ENCODE measurements at regions not wholly inside any gene's neighbourhood (a gene's known extent, or its start where the extent isn't known, plus 50 kb on each side); places are given as distances from the start of the nearest gene placed in this dataset.

DNA sequence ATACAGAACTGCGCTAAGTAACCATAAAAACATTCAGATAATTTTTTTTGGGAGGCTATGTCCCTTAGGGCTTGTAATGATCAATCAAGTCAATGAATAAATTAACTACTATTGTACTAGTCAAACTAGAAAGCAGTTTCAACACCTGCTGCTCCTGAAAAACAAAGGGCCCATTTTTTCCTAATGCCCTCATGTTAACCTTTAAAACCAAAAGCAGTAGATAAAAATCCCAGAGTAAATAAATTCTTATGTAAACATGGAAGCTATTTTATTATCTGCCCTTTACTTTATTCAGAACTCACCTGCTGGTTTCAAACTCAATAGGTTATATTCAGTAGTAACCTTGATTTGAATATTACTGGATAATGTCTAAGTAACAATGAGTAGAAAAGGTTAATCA lies 159.5 kb upstream of the STARD13 start:
- ATAC-seq (ENCODE audit: low read depth in 2 of 2): no peak
- H3K4me1 Mint-ChIP-seq: no peaks in the 10 kb centered on the region
- H3K9me3 Mint-ChIP-seq: peaks cover 0 to 14% (median 5%) of the 10 kb centered on the region in 7 donors

GRCh38 chr13:33445476-33445875 lies 159.9 kb upstream of the STARD13 start:
- DNase-seq (no peak), ATAC-seq (ENCODE audit: low read depth in 2 of 2) (no peak)
- H3K36me3 Mint-ChIP-seq: peaks cover 0 to 4% of the 10 kb centered on the region in 2 donors
- no peak overlapping the region for H3K4me3 Mint-ChIP-seq
- H3K4me1 Mint-ChIP-seq: no peaks in the 10 kb centered on the region
- H3K27ac Mint-ChIP-seq: no peak overlapping the region
- peaks cover 0 to 14% (median 5%) of the 10 kb centered on the region in 7 donors for H3K9me3 Mint-ChIP-seq
- peaks cover 0 to 14% (median 7%) of the 10 kb centered on the region in 3 donors for H3K27me3 Mint-ChIP-seq

More for the DNA sequence above, 159.5 kb upstream of the STARD13 start:
- no peak for DNase-seq
- H3K4me3 Mint-ChIP-seq: no peak overlapping the region
- H3K36me3 Mint-ChIP-seq: peaks cover 0 to 4% of the 10 kb centered on the region in 2 donors
- H3K27me3 Mint-ChIP-seq: peaks cover 0 to 10% (median 7%) of the 10 kb centered on the region in 3 donors
- no peak overlapping the region for H3K27ac Mint-ChIP-seq

DNA sequence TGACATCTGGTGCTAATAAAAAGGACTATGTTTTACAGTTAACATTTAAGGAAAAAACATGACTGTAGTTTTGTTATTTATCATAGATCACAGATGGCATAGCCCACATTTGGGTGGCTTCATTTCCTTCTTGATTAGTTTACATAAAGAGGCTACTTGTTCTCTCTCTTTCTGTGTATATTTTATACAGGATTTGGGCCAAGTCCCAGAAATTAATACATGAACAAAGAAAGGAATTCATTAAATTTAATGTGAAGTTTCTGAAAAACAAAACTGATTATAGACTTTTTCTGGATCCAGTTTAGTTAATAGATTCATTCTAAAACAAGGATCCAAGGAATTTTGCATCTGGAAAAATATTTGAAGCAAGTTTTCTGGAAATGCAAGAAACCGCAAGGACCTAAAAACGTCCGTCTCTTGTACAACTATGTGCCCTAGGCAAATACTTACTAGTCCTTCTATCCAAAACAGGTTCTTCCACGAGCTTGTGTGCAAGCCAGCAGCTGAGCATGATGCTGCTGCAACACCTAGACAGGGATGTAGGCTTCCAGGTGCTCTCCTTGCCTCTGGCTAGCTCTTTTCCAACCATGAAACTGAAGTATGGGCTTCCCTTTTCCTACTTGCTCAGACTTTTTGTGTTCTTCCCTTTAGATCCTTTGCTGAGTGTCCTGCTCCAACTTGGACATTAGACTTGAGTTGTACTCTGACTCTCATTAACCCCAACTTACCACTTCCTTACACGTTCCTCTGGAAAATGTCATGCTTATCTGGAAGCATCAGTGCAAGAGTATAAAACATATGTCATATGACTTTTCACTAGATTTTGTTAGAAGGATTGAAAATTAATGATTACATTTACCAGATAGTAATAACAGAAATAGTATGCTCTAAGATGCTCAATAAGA lies 161.5 kb upstream of the STARD13 start:
- no peak for DNase-seq
- no peak for ATAC-seq (ENCODE audit: low read depth in 2 of 2)
- Mint-ChIP-seq H3K27me3 (peaks cover 0 to 10% (median 0%) of the 10 kb centered on the region in 3 donors), H3K27ac (peak overlapping the region in 1 of 6 donors; percentile 4), H3K36me3 (no peaks in the 10 kb centered on the region), H3K9me3 (peaks cover 0 to 14% (median 5%) of the 10 kb centered on the region in 7 donors), H3K4me3 (no peak overlapping the region), H3K4me1 (no peaks in the 10 kb centered on the region)

GRCh38 chr13:33448889-33449288 lies 163.3 kb upstream of the STARD13 start:
- no peaks in the 10 kb centered on the region for H3K4me1 Mint-ChIP-seq
- H3K4me3 Mint-ChIP-seq: no peak overlapping the region
- H3K27ac Mint-ChIP-seq: no peak overlapping the region
- H3K27me3 Mint-ChIP-seq: peaks cover 0 to 10% (median 0%) of the 10 kb centered on the region in 3 donors
- no peaks in the 10 kb centered on the region for H3K36me3 Mint-ChIP-seq
- no peak for DNase-seq
- ATAC-seq (ENCODE audit: low read depth in 2 of 2): no peak
- peaks cover 0 to 14% (median 5%) of the 10 kb centered on the region in 7 donors for H3K9me3 Mint-ChIP-seq

DNA sequence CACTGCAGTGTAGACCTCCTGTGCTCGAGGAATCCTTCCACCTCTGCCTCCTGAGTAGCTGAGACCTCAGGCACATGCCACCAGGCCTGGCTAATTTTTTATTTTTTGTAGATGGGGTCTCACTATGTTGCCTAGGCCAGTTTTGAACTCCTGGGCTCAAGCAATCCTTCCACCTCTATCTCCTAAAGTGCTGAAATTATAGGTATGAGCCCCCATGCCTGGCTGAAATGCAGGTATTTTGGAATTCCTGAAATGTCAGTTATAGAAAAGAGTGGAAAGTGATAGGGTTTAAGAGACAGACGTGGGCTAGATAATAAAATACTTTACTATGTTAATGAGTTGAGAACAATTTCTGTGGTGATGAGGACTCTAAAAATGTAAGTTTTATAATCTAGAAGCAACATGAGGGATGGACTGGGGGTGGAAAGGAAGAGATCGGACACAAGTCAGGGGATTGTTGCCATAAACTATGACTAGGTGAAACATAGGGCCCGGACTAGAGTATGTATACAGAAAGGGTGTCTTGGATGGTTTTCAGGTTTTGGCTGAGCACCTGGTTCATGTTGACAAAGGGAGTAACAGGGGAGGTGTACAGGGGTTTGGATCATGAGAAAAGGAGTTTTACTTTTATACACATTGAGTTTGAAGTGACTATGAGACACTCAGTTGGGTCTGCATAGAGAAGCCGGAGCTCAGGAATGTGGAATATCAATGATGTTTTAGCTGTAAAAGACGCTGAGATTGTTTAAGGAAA lies 165.6 kb upstream of the STARD13 start:
- DNase-seq: no peak
- Mint-ChIP-seq H3K9me3 (peaks cover 0 to 14% (median 5%) of the 10 kb centered on the region in 7 donors), H3K4me1 (no peaks in the 10 kb centered on the region), H3K4me3 (no peak overlapping the region), H3K27me3 (peaks cover 0 to 10% (median 0%) of the 10 kb centered on the region in 3 donors), H3K36me3 (no peaks in the 10 kb centered on the region), H3K27ac (no peak overlapping the region)
- ATAC-seq (ENCODE audit: low read depth in 2 of 2): no peak

GRCh38 chr13:33452873-33453517 lies 167.4 kb upstream of the STARD13 start:
- ATAC-seq (ENCODE audit: low read depth in 2 of 2): no peak
- no peak overlapping the region for H3K27ac Mint-ChIP-seq
- peaks cover 0 to 10% (median 0%) of the 10 kb centered on the region in 3 donors for H3K27me3 Mint-ChIP-seq
- H3K36me3 Mint-ChIP-seq: no peaks in the 10 kb centered on the region
- no peak for DNase-seq
- H3K4me3 Mint-ChIP-seq: no peak overlapping the region
- peaks cover 0 to 20% (median 5%) of the 10 kb centered on the region in 7 donors for H3K9me3 Mint-ChIP-seq
- no peaks in the 10 kb centered on the region for H3K4me1 Mint-ChIP-seq

DNA sequence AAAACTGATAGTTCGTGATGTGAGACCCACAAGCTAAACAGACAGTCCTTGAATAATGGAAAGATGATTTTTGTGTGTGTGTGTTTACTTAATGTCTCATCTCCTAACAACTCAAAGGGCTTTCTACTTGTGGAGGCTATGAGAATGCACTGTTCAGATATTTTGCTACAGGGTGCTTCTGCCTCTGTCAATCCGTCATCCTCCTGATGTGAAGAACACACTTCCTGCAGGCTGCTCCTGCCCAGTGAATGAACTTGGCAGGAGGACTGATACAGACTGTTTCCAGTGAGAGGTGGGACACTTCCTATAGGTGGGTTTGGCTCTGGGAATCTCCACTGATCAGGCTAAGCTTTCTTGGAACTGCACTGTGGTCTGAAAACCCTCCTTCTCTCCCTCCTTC lies 168.4 kb upstream of the STARD13 start:
- ATAC-seq (ENCODE audit: low read depth in 2 of 2) (no peak), DNase-seq (no peak)
- Mint-ChIP-seq H3K9me3 (peaks cover 0 to 10% (median 1%) of the 10 kb centered on the region in 7 donors), H3K27me3 (peaks cover 0 to 10% (median 0%) of the 10 kb centered on the region in 3 donors), H3K4me1 (no peaks in the 10 kb centered on the region), H3K4me3 (no peak overlapping the region), H3K27ac (no peak overlapping the region), H3K36me3 (no peaks in the 10 kb centered on the region)

DNA sequence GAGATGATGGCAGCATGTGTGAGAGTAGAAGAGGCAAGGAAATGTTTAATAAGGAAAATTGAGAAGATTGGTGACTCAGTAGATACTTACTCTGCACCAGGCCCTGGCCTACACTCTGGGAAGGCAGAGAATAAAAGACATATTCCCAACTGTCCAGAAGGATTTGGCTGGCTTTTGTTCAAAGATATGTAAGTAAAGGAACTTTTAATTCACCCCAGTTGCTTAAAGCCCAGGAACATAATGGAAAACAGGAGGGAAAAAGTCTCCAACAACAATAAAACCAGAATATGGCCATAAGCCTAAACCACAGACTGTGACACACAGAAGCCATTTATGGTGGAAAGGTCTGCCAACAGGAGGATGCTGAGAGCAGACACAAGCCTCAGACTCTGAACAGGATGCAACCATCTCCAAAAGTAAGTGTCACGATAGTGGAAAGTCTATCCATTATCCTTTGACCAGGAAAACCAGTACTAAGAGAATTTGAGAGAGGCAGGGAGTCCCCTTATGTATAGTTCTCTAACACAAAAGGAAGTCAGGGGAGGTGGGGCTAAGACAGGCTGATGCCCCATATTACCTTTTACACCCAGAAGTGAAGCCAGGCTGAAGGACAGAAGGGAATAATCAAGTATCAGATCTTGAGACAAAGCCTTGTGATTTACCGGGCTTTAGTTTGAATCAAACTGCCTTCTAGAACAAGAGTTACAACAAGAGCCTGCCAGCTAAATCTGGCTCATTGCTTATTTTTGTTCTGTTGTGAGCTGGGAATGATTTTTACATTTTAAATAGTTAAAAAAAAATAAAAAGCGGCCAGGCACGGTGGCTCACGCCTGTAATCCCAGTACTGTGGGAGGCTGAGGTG lies 169.5 kb upstream of the STARD13 start:
- ATAC-seq (ENCODE audit: low read depth in 2 of 2) (no peak), DNase-seq (no peak)
- Mint-ChIP-seq H3K9me3 (peaks cover 0 to 17% (median 8%) of the 10 kb centered on the region in 7 donors), H3K4me3 (no peak overlapping the region), H3K27ac (no peak overlapping the region), H3K27me3 (peaks cover 0 to 10% (median 0%) of the 10 kb centered on the region in 3 donors), H3K36me3 (no peaks in the 10 kb centered on the region), H3K4me1 (no peaks in the 10 kb centered on the region)

DNA sequence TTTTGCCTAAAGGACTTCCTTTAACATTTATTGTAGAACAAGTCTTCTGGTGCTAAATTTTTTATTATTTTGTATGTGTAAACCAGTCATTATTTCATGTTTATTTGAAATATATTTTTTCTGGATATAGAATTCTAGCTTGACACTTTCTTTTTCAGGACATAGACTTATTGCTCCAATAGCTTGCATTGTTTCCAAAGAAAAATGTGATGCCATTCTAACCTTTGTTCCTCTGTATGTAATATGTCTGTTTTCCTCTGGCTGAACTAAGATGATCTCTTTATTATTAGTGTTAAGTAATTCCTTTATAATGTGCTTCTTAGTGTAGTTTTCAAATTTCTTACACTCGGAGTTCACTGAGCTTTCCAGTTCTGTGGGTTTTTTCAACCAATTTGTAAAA lies 174.1 kb upstream of the STARD13 start:
- peaks cover 0 to 29% (median 13%) of the 10 kb centered on the region in 7 donors for H3K9me3 Mint-ChIP-seq
- no peak overlapping the region for H3K27ac Mint-ChIP-seq
- no peak for ATAC-seq (ENCODE audit: low read depth in 2 of 2)
- H3K36me3 Mint-ChIP-seq: no peaks in the 10 kb centered on the region
- no peaks in the 10 kb centered on the region for H3K4me1 Mint-ChIP-seq
- H3K27me3 Mint-ChIP-seq: peaks cover 0 to 5% (median 0%) of the 10 kb centered on the region in 3 donors
- no peak overlapping the region for H3K4me3 Mint-ChIP-seq
- DNase-seq: no peak

- peaks cover 0 to 33% (median 13%) of the 10 kb centered on the region in 7 donors for H3K9me3 Mint-ChIP-seq
- DNase-seq: no peak
- H3K36me3 Mint-ChIP-seq: no peaks in the 10 kb centered on the region
- H3K27ac Mint-ChIP-seq: no peak overlapping the region
- H3K4me3 Mint-ChIP-seq: no peak overlapping the region
- ATAC-seq (ENCODE audit: low read depth in 2 of 2): no peak
- no peaks in the 10 kb centered on the region for H3K4me1 Mint-ChIP-seq
- peaks cover 4 to 10% (median 8%) of the 10 kb centered on the region in 3 donors for H3K27me3 Mint-ChIP-seq
Observed at GRCh38 chr13:33462109-33462508, 176.6 kb upstream of the STARD13 start.

- Mint-ChIP-seq H3K27ac (no peak overlapping the region), H3K4me3 (no peak overlapping the region), H3K36me3 (no peaks in the 10 kb centered on the region), H3K9me3 (peaks cover 0 to 24% (median 9%) of the 10 kb centered on the region in 7 donors), H3K4me1 (no peaks in the 10 kb centered on the region), H3K27me3 (peaks cover 4 to 10% (median 8%) of the 10 kb centered on the region in 3 donors)
- ATAC-seq (ENCODE audit: low read depth in 2 of 2) (no peak), DNase-seq (no peak)
Observed at GRCh38 chr13:33464345-33464744, 178.8 kb upstream of the STARD13 start.

- Mint-ChIP-seq H3K4me1 (no peaks in the 10 kb centered on the region), H3K9me3 (peaks cover 0 to 10% (median 2%) of the 10 kb centered on the region in 7 donors), H3K4me3 (no peak overlapping the region), H3K27me3 (peaks cover 4 to 19% (median 8%) of the 10 kb centered on the region in 3 donors), H3K27ac (no peak overlapping the region), H3K36me3 (no peaks in the 10 kb centered on the region)
- ATAC-seq (ENCODE audit: low read depth in 2 of 2) (no peak), DNase-seq (no peak)
Observed at GRCh38 chr13:33466262-33466661, 180.7 kb upstream of the STARD13 start.

Measured in naive B cell (primary cell).